ENCODE measurements at regions not wholly inside any gene's neighbourhood (a gene's known extent, or its start where the extent isn't known, plus 50 kb on each side); places are given as distances from the start of the nearest gene placed in this dataset.
A peak's percentile ranks its signal among the peaks of the same experiment; 100 is the strongest.

- ATAC-seq: peak; percentile 44; the same call in 2 of the 3 replicates
- SMC1A ChIA-PET (ENCODE audit: uncharacterized antibody, unreplicated experiment): interaction anchor here (1.2 to 1.4 kb wide), 4 partner anchors 12 to 202 kb away, joined by 3 to 4 read pairs (median 4); no protein-coding TSS in a partner anchor
- in situ Hi-C loops (cut with MboI) (no loop called here), intact Hi-C loops (cut with micrococcal nuclease; ENCODE audit: unreplicated experiment) (no loop called here)
- POLR2A ChIA-PET: no interaction called here
- BruUV-seq (replicated peaks): no TSS peak
- RAD21 ChIA-PET (ENCODE audit: unreplicated experiment): no interaction called here
- DNase-seq (ENCODE audit: low read depth, low spot score): no peak
- no peak overlapping the region for H3K27ac ChIP-seq (ENCODE audit: control insufficient read depth, insufficient read depth)
- H3K79me2 ChIP-seq (ENCODE audit: control insufficient read depth, insufficient read depth, low read length): no peaks in the 10 kb centered on the region
- CTCF ChIA-PET: interaction anchor here (1.6 kb wide), 1 partner anchor 41 kb away, joined by 4 read pairs; no protein-coding TSS in a partner anchor
- no peak overlapping the region for H3K4me3 ChIP-seq
- no peaks in the 10 kb centered on the region for H3K36me3 ChIP-seq (ENCODE audit: control insufficient read depth in 2 of 2, insufficient read depth in 2 of 2, low read length in 1 of 2)
- no peak overlapping the region for H2AFZ ChIP-seq (ENCODE audit: control insufficient read depth, low read depth, low read length)
- WGBS (ENCODE audit: insufficient coverage, insufficient replicate concordance, low lambda C conversion rate, missing lambda C conversion rate): 35% methylated on average over 4 of the region's 4 CpGs
- H3K4me1 ChIP-seq (ENCODE audit: control insufficient read depth, insufficient read depth, low read length): no peaks in the 10 kb centered on the region
- H3K9me3 ChIP-seq (replicated peaks; ENCODE audit: control insufficient read depth, insufficient read depth, low read length): no peaks in the 10 kb centered on the region
- no peaks in the 10 kb centered on the region; a peak in 1 of 4 replicates for H3K27me3 ChIP-seq (replicated peaks in 1 of 2; ENCODE audit: control insufficient read depth in 2 of 2, insufficient read depth in 2 of 2, low read length in 1 of 2)
- no peak overlapping the region for H3K9ac ChIP-seq (ENCODE audit: control insufficient read depth, insufficient read depth, low read length)
- no peak overlapping the region for H3K4me2 ChIP-seq (ENCODE audit: control insufficient read depth, insufficient read depth)
- no peaks in the 10 kb centered on the region for H4K20me1 ChIP-seq (ENCODE audit: control insufficient read depth, insufficient read depth)
- no peak for FAIRE-seq
- TF ChIP-seq LARP7 (IDR thresholded peaks at IDR 0.05) (no peak), FOXK2 (IDR thresholded peaks at IDR 0.05) (no peak), TBL1XR1 (IDR thresholded peaks at IDR 0.05; ENCODE audit: low read depth, low read length) (no peak), RELB (IDR thresholded peaks at IDR 0.05; ENCODE audit: low read depth) (no peak), POU2F2 (IDR thresholded peaks at IDR 0.05; ENCODE audit: borderline replicate concordance, low read depth, low read length) (no peak), BHLHE40 (IDR thresholded peaks at IDR 0.05; ENCODE audit: borderline replicate concordance in 1 of 2, low read depth in 2 of 2, low read length in 1 of 2) (no peak), IRF4 (IDR thresholded peaks at IDR 0.05; ENCODE audit: low read depth, low read length) (no peak), MXI1 (IDR thresholded peaks at IDR 0.05; ENCODE audit: low read depth, low read length) (no peak), CTCF (IDR thresholded peaks at IDR 0.05 in 2 of 3, conservative IDR thresholded peaks at IDR 0.05 in 1 of 3; ENCODE audit: control insufficient read depth in 2 of 3, extremely low read depth in 1 of 3, insufficient read depth in 1 of 3, low read depth in 3 of 3, low read length in 3 of 3) (no peak), ZBTB40 (IDR thresholded peaks at IDR 0.05; ENCODE audit: borderline replicate concordance) (no peak), KDM1A (IDR thresholded peaks at IDR 0.05; ENCODE audit: borderline replicate concordance) (no peak), KLF5 (IDR thresholded peaks at IDR 0.05; ENCODE audit: partially characterized antibody) (no peak)
- TF ChIP-seq, protein P1, sequence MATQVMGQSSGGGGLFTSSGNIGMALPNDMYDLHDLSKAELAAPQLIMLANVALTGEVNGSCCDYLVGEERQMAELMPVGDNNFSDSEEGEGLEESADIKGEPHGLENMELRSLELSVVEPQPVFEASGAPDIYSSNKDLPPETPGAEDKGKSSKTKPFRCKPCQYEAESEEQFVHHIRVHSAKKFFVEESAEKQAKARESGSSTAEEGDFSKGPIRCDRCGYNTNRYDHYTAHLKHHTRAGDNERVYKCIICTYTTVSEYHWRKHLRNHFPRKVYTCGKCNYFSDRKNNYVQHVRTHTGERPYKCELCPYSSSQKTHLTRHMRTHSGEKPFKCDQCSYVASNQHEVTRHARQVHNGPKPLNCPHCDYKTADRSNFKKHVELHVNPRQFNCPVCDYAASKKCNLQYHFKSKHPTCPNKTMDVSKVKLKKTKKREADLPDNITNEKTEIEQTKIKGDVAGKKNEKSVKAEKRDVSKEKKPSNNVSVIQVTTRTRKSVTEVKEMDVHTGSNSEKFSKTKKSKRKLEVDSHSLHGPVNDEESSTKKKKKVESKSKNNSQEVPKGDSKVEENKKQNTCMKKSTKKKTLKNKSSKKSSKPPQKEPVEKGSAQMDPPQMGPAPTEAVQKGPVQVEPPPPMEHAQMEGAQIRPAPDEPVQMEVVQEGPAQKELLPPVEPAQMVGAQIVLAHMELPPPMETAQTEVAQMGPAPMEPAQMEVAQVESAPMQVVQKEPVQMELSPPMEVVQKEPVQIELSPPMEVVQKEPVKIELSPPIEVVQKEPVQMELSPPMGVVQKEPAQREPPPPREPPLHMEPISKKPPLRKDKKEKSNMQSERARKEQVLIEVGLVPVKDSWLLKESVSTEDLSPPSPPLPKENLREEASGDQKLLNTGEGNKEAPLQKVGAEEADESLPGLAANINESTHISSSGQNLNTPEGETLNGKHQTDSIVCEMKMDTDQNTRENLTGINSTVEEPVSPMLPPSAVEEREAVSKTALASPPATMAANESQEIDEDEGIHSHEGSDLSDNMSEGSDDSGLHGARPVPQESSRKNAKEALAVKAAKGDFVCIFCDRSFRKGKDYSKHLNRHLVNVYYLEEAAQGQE (IDR thresholded peaks at IDR 0.05; ENCODE audit: low read depth, low read length): no peak
These were observed 78.5 kb upstream of the CTTNBP2 start for GRCh38 chr7:117951691-117952280.
